Mesenchymal stem cell (in vitro differentiated cells and primary cell): ENCODE measurements at regions not wholly inside any gene's neighbourhood (a gene's known extent, or its start where the extent isn't known, plus 50 kb on each side); places are given as distances from the start of the nearest gene placed in this dataset.
A peak's percentile ranks its signal among the peaks of the same experiment; 100 is the strongest.

Experiments used
- DNase-seq: peaks from one replicate; pipeline ENCODE4 v3.0.0-alpha.2; 2013
- H2AFZ ChIP-seq: one replicate; pipeline ENCODE4 v1.6.1; 2013; ENCODE audit warnings: low read depth, mild to moderate bottlenecking, control low read depth, inconsistent platforms, low read length, moderate library complexity
- H2AK5ac ChIP-seq: 2 replicates; pipeline ENCODE4 v1.6.1; 2013; ENCODE audit warnings: low read length, moderate library complexity, mild to moderate bottlenecking, inconsistent platforms; ENCODE audit not compliant: severe bottlenecking
- H2BK120ac ChIP-seq: one replicate; pipeline ENCODE4 v1.6.1; 2013; ENCODE audit warnings: low read depth, mild to moderate bottlenecking, inconsistent platforms, low read length, moderate library complexity
- H2BK12ac ChIP-seq, 2 experiments: one replicate each; pipeline ENCODE4 v1.6.1; 2013; ENCODE audit warnings: inconsistent platforms in 2 of 2, low read length in 2 of 2, mild to moderate bottlenecking in 2 of 2, moderate library complexity in 2 of 2, control low read depth in 1 of 2
- H2BK15ac ChIP-seq: one replicate; pipeline ENCODE4 v1.6.1; 2013; ENCODE audit warnings: mild to moderate bottlenecking, low read depth, inconsistent platforms; ENCODE audit not compliant: poor library complexity, severe bottlenecking
- H2BK5ac ChIP-seq: 2 replicates; pipeline ENCODE4 v1.6.1; 2013; ENCODE audit warnings: low read depth, mild to moderate bottlenecking, low read length, control low read depth, inconsistent platforms; ENCODE audit not compliant: poor library complexity, severe bottlenecking
- H3K14ac ChIP-seq, 2 experiments: one replicate each; pipeline ENCODE4 v1.6.1; 2013; ENCODE audit warnings: inconsistent platforms in 2 of 2, low read length in 2 of 2, control low read depth in 1 of 2, mild to moderate bottlenecking in 1 of 2, moderate library complexity in 1 of 2
- H3K18ac ChIP-seq, 2 experiments: one replicate each; pipeline ENCODE4 v1.6.1; 2013; ENCODE audit warnings: inconsistent platforms in 2 of 2, low read length in 2 of 2, control low read depth in 1 of 2, low read depth in 1 of 2, mild to moderate bottlenecking in 1 of 2
- H3K23ac ChIP-seq, 2 experiments: one replicate each; pipeline ENCODE4 v1.6.1; 2013; ENCODE audit warnings: inconsistent platforms in 2 of 2, low read length in 2 of 2, mild to moderate bottlenecking in 2 of 2, moderate library complexity in 2 of 2, control low read depth in 1 of 2
- H3K27ac ChIP-seq: 2 replicates; pipeline ENCODE4 v1.5.1; 2013; ENCODE audit warnings: mild to moderate bottlenecking, moderate library complexity, low read length, control low read depth, inconsistent platforms; ENCODE audit not compliant: poor library complexity, severe bottlenecking
- H3K27me3 ChIP-seq, 2 experiments: 2 replicates each; pipeline versions ENCODE4 v1.6.1 to v1.7.0; 2013; ENCODE audit warnings: low read length in 2 of 2, mild to moderate bottlenecking in 2 of 2, moderate library complexity in 2 of 2, control low read depth in 1 of 2, inconsistent platforms in 1 of 2; ENCODE audit not compliant: control insufficient read depth in 1 of 2, insufficient read depth in 1 of 2
- H3K36me3 ChIP-seq, 2 experiments: 2 replicates each; pipeline versions ENCODE4 v1.6.1 to v1.7.0; 2013; ENCODE audit warnings: low read length in 2 of 2, control low read depth in 1 of 2, inconsistent platforms in 1 of 2, low read depth in 1 of 2, mild to moderate bottlenecking in 1 of 2; ENCODE audit not compliant: insufficient read depth in 2 of 2, control insufficient read depth in 1 of 2
- H3K4ac ChIP-seq, 2 experiments: one replicate each; pipeline ENCODE4 v1.6.1; 2013; ENCODE audit warnings: inconsistent platforms in 2 of 2, low read length in 2 of 2, mild to moderate bottlenecking in 2 of 2, moderate library complexity in 2 of 2, control low read depth in 1 of 2, low read depth in 1 of 2
- H3K4me1 ChIP-seq: 2 replicates; pipeline ENCODE4 v1.6.1; 2013; ENCODE audit warnings: low read depth, low read length, control low read depth; ENCODE audit not compliant: control insufficient read depth, insufficient read depth
- H3K4me2 ChIP-seq: 2 replicates; pipeline ENCODE4 v1.6.1; 2013; ENCODE audit warnings: low read length, mild to moderate bottlenecking, inconsistent platforms; ENCODE audit not compliant: poor library complexity, severe bottlenecking
- H3K4me3 ChIP-seq, 2 experiments: 2 replicates each; pipeline versions ENCODE4 v1.5.1 to v1.7.0; 2013; ENCODE audit warnings: low read length in 2 of 2, mild to moderate bottlenecking in 2 of 2, control low read depth in 1 of 2, low read depth in 1 of 2; ENCODE audit not compliant: insufficient read depth in 1 of 2
- H3K79me1 ChIP-seq: replicated peaks from 2 replicates; pipeline ENCODE4 v1.6.1; 2013; ENCODE audit warnings: mild to moderate bottlenecking, control low read depth, low read length, inconsistent platforms; ENCODE audit not compliant: poor library complexity, severe bottlenecking
- H3K9ac ChIP-seq: 2 replicates; pipeline ENCODE4 v1.7.0; 2013; ENCODE audit warnings: mild to moderate bottlenecking, low read length, moderate library complexity
- H3K9me3 ChIP-seq: 2 replicates; pipeline ENCODE4 v1.7.0; 2013; ENCODE audit warnings: mild to moderate bottlenecking, low read length; ENCODE audit not compliant: control insufficient read depth
- H4K8ac ChIP-seq: one replicate; pipeline ENCODE4 v1.6.1; 2013; ENCODE audit warnings: inconsistent platforms, mild to moderate bottlenecking, low read length, moderate library complexity
- H4K91ac ChIP-seq: one replicate; pipeline ENCODE4 v1.6.1; 2013; ENCODE audit warnings: mild to moderate bottlenecking, low read length, inconsistent platforms
- whole genome bisulfite sequencing: methylation state at CpG from one replicate; pipeline ENCODE4 v1.1.7; 2013; ENCODE audit warnings: mixed read lengths; 5-methylcytosine and 5-hydroxymethylcytosine counted together

- 33% methylated on average over 1 of the region's 1 CpG for WGBS
- Histone ChIP-seq H3K23ac (no peak overlapping the region), H3K4ac (no peak overlapping the region), H2AK5ac (no peak overlapping the region), H2BK5ac (no peak overlapping the region), H3K4me2 (no peak overlapping the region), H2BK12ac (no peak overlapping the region), H2BK120ac (no peak overlapping the region), H3K4me3 (no peak overlapping the region), H3K27me3 (no peaks in the 10 kb centered on the region), H4K91ac (no peak overlapping the region), H3K27ac (no peak overlapping the region), H3K14ac (no peak overlapping the region), H3K79me1 (no peaks in the 10 kb centered on the region), H3K9ac (no peak overlapping the region), H2BK15ac (no peak overlapping the region), H3K18ac (no peak overlapping the region), H2AFZ (no peak overlapping the region), H3K9me3 (no peaks in the 10 kb centered on the region), H3K4me1 (no peaks in the 10 kb centered on the region), H4K8ac (no peak overlapping the region), H3K36me3 (no peaks in the 10 kb centered on the region)
- peak; percentile 18 for DNase-seq
Observed at GRCh38 chr13:104296286-104296685, 1230.1 kb upstream of the SLC10A2 start.

- Histone ChIP-seq H3K79me1 (no peaks in the 10 kb centered on the region), H2BK5ac (no peak overlapping the region), H2BK12ac (no peak overlapping the region), H2AFZ (no peak overlapping the region), H2BK15ac (no peak overlapping the region), H3K9me3 (no peaks in the 10 kb centered on the region), H3K27me3 (no peaks in the 10 kb centered on the region), H2BK120ac (no peak overlapping the region), H3K4me3 (no peak overlapping the region), H3K4ac (no peak overlapping the region), H3K27ac (no peak overlapping the region), H2AK5ac (no peak overlapping the region), H3K14ac (no peak overlapping the region), H4K8ac (no peak overlapping the region), H3K4me1 (no peaks in the 10 kb centered on the region), H3K23ac (no peak overlapping the region), H3K4me2 (no peak overlapping the region), H4K91ac (no peak overlapping the region), H3K9ac (no peak overlapping the region), H3K18ac (no peak overlapping the region), H3K36me3 (no peaks in the 10 kb centered on the region)
- no peak for DNase-seq
- 100% methylated on average over 4 of the region's 5 CpGs for WGBS
Observed at GRCh38 chr13:104295537-104295936, 1229.3 kb upstream of the SLC10A2 start.

GRCh38 chr13:104289400-104289799, 1223.2 kb upstream of the SLC10A2 start:
- WGBS, result no CpG with 5 or more reads among the region's 3 CpGs
- Histone ChIP-seq H3K9me3 (no peaks in the 10 kb centered on the region), H2BK5ac (no peak overlapping the region), H2AFZ (no peak overlapping the region), H3K4ac (no peak overlapping the region), H2BK120ac (no peak overlapping the region), H3K79me1 (no peaks in the 10 kb centered on the region), H3K14ac (no peak overlapping the region), H2BK12ac (no peak overlapping the region), H3K18ac (no peak overlapping the region), H2BK15ac (no peak overlapping the region), H3K36me3 (no peaks in the 10 kb centered on the region), H4K91ac (no peak overlapping the region), H3K4me1 (no peaks in the 10 kb centered on the region), H3K9ac (no peak overlapping the region), H3K27ac (no peak overlapping the region), H3K23ac (no peak overlapping the region), H2AK5ac (no peak overlapping the region), H3K4me3 (no peak overlapping the region), H3K27me3 (no peaks in the 10 kb centered on the region), H4K8ac (no peak overlapping the region), H3K4me2 (no peak overlapping the region)
- DNase-seq, result peak; percentile 17

GRCh38 chr13:104288496-104288895, 1222.3 kb upstream of the SLC10A2 start:
- Histone ChIP-seq H2BK120ac (no peak overlapping the region), H2BK12ac (no peak overlapping the region), H3K9ac (no peak overlapping the region), H2BK5ac (no peak overlapping the region), H2AK5ac (no peak overlapping the region), H3K23ac (no peak overlapping the region), H2BK15ac (no peak overlapping the region), H3K4ac (no peak overlapping the region), H3K27ac (no peak overlapping the region), H3K4me2 (no peak overlapping the region), H3K14ac (no peak overlapping the region), H3K9me3 (peaks cover 2% of the 10 kb centered on the region), H3K27me3 (no peaks in the 10 kb centered on the region), H3K79me1 (no peaks in the 10 kb centered on the region), H3K18ac (no peak overlapping the region), H4K8ac (no peak overlapping the region), H4K91ac (no peak overlapping the region), H2AFZ (no peak overlapping the region), H3K36me3 (no peaks in the 10 kb centered on the region), H3K4me3 (no peak overlapping the region), H3K4me1 (no peaks in the 10 kb centered on the region)
- DNase-seq, result no peak
- WGBS, result 91% methylated on average over 5 of the region's 5 CpGs
